LNCaP clone FGC (cell line): ENCODE measurements at regions not wholly inside any gene's neighbourhood (a gene's known extent, or its start where the extent isn't known, plus 50 kb on each side); places are given as distances from the start of the nearest gene placed in this dataset.
"Not testable (repeated sequence)": the region's sequence is repeated elsewhere in the genome, so short reads cannot be mapped to it uniquely, and the experiment has no call there.

Experiments
- DNase-seq: peaks from one replicate; pipeline ENCODE4 v3.0.0-alpha.2; 2011; ENCODE audit warnings: low read depth
- H3K4me3 ChIP-seq: 2 replicates; pipeline ENCODE4 v1.5.1; 2011; ENCODE audit warnings: mild to moderate bottlenecking, low read depth, low read length, control low read depth
- TF ChIP-seq, protein P1 (sequence below): IDR thresholded peaks from 2 replicates; pipeline ENCODE4 v1.5.1; 2012; ENCODE audit warnings: mild to moderate bottlenecking; ENCODE audit not compliant: control insufficient read depth, insufficient read depth; ENCODE audit errors: extremely low read depth

DNA sequence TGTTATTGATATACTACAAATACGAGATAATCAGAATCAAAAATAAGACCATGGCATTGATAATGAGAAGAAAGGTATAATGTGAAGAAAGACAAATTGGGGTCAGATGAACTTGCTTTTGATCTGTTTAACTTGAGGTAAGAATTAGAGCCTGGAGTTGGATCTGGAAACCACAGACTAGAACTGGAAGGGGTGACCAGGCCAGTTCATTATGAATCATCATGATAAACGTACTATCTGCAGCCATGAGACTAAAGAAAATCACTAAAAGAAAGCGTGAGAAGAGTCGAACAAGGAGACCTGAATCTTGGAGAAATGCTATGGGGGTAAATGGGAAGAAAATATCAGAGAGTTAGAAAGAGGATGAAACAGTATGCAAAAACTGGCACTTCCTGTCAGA, 967.5 kb downstream of the NR2F1-AS1 start:
- no peak for DNase-seq
- TF ChIP-seq, protein P1, sequence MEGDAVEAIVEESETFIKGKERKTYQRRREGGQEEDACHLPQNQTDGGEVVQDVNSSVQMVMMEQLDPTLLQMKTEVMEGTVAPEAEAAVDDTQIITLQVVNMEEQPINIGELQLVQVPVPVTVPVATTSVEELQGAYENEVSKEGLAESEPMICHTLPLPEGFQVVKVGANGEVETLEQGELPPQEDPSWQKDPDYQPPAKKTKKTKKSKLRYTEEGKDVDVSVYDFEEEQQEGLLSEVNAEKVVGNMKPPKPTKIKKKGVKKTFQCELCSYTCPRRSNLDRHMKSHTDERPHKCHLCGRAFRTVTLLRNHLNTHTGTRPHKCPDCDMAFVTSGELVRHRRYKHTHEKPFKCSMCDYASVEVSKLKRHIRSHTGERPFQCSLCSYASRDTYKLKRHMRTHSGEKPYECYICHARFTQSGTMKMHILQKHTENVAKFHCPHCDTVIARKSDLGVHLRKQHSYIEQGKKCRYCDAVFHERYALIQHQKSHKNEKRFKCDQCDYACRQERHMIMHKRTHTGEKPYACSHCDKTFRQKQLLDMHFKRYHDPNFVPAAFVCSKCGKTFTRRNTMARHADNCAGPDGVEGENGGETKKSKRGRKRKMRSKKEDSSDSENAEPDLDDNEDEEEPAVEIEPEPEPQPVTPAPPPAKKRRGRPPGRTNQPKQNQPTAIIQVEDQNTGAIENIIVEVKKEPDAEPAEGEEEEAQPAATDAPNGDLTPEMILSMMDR, result no peak
- no peak overlapping the region for H3K4me3 ChIP-seq

DNA sequence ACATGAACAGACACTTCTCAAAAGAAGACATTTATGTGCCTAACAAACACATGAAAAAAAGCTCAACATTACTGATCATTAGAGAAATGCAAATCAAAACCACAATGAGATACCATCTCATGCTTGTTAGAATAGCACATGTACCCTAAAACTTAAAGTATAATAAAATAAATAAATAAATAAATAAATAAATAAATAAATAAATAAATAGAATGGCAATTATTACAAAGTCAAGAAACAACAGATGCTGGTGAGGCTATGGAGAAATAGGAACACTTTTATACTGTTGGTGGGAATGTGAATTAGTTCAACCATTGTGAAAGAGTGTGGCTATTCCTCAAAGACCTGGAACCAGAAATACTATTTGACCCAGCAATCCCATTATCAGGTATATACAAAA, 970.6 kb downstream of the NR2F1-AS1 start:
- not testable (repeated sequence) for H3K4me3 ChIP-seq, DNase-seq

DNA sequence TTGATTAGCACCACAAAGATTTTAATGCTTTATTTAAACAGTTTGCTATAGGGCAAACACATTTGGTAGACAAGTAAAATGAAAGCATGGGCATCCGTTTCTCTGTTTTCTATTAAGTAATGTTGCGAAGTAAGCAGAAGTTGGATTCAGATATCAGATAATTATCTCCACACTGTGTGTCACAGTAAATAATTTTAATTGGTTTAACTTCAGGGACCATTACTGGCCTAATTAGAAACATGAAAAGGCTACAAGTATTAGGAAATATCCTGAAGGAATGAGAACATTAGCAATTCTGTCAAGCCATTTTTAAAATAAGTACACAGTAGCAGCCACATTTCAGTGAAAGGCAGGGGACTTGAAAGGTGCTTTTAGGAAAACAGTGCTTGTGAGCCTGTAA, 975.4 kb downstream of the NR2F1-AS1 start:
- DNase-seq, result no peak
- TF ChIP-seq, protein P1, result no peak
- no peak overlapping the region for H3K4me3 ChIP-seq

DNA sequence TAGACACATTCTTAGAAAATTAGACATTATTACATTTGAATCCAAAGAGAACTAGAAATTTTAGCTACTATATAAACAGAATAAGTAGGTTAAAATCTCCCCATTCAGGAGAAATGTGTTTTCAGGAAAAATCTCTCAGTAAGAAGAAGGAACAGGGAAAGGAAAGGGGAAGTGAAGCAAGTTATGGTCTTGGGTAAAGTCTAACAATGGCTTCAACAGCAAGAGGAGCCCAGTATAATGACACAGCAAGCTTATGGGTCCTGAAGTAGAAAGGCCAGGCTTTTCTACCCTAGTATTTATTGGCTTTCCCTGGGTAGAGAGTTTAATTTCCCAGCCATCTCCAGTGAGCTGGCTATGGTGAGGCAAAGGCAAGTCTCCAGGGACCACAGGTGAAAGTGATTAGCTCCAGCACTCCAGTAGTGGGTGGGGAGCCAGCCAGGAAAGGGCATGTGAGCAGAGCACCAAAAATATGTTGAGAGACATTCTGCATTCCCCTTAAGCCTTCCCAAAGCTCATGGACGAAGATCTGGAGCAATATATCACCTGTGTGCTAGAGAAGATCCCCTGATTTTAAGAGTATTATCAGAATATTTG, 981.7 kb downstream of the NR2F1-AS1 start:
- no peak for DNase-seq
- H3K4me3 ChIP-seq, result no peak overlapping the region
- TF ChIP-seq, protein P1, result no peak

DNA sequence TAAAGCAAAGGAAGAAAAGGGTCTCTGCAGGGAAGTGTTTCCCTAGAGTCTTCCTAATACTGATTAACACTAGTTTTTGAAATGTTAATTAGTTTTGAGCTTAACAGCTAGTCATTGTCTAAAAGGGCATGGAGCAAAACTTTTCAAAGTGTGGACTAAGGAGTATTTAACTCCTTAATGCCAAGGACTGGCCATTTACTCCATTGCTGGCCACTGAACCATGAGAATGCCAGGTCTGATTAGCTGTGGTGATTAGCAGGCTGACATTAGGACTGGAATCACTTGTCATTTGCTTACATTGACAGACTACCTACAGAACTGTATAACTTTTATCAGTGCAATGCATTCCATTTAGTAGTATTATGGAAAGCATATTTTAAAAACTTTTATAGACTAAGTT, 987.0 kb downstream of the NR2F1-AS1 start:
- no peak for DNase-seq
- TF ChIP-seq, protein P1, result no peak
- no peak overlapping the region for H3K4me3 ChIP-seq

DNA sequence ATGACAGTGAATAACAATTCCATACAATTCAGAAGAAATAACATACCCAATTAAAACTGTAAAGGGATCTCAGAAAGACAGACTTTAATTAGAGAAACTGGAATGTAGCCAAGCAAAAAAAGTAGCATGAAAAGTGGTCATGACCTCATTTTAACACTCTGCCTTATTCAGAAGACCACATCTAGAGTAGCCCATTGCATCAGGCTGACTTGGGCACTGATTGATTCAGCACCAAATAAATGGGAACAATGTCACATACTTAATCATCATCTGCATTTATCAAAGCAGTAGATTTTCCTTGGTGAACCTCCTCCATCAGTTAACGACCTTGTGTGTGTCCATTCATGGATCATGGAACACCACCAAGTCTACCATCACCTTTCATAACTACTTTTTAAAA, 992.1 kb downstream of the NR2F1-AS1 start:
- TF ChIP-seq, protein P1, result no peak

DNA sequence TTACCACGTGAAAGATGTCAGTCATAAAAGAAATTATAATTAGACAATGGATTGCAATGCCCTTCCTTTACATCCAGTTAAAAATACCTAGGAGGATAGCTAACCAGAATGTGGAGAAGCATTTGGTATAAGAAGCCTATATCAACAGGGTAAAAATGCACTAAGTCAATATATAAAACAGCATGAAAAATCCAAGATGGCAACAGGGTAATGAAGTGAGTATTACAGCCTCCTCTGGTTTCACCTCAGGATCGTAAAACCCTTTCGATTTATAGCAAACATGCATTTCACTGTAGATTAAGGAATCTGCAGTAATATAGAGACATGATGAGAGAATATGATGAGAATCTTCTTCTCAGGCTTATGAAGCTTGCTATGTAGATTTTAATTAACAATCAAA, 999.3 kb downstream of the NR2F1-AS1 start:
- H3K4me3 ChIP-seq, result no peak overlapping the region
- TF ChIP-seq, protein P1, result no peak
- no peak for DNase-seq

More for the DNA sequence above, 992.1 kb downstream of the NR2F1-AS1 start:
- no peak for DNase-seq
- H3K4me3 ChIP-seq, result no peak overlapping the region
